Activated naive CD8-positive, alpha-beta T cell (primary cell): ENCODE measurements at regions not wholly inside any gene's neighbourhood (a gene's known extent, or its start where the extent isn't known, plus 50 kb on each side); places are given as distances from the start of the nearest gene placed in this dataset.

ENCODE experiments used
- H3K27ac Mint-ChIP-seq: one replicate; pipeline ENCODE4 v1.8.0; 2021; ENCODE audit warnings: mixed read lengths
- H3K27me3 Mint-ChIP-seq: one replicate; pipeline ENCODE4 v1.8.0; 2021; ENCODE audit warnings: mixed read lengths
- H3K36me3 Mint-ChIP-seq: one replicate; pipeline ENCODE4 v1.8.0; 2021; ENCODE audit warnings: mixed read lengths
- H3K4me1 Mint-ChIP-seq: one replicate; pipeline ENCODE4 v1.8.0; 2021; ENCODE audit warnings: low read depth, mixed read lengths
- H3K4me3 Mint-ChIP-seq: one replicate; pipeline ENCODE4 v1.8.0; 2021; ENCODE audit warnings: mild to moderate bottlenecking, mixed read lengths
- H3K9me3 Mint-ChIP-seq: one replicate; pipeline ENCODE4 v1.8.0; 2021; ENCODE audit warnings: low read depth, mixed read lengths

DNA sequence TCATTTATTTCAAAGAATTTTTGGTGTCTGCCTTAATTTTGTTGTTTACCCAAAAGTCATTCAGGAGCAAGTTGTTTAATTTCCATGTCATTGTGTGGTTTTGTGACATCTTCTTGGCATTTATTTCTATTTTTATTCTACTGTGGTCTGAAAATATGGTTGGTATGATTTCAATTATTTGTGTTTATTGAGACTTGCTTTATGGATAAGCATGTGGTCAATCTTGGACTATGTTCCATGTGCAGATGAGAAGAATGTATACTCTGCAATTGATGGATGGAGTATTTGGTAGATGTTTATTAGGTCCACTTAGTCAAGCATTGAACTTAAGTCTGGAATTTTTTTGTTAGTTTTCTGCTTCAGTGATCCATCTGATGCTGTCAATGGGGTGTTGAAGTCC lies 383.0 kb downstream of the PMP22 start:
- no peaks in the 10 kb centered on the region for H3K36me3 Mint-ChIP-seq
- no peak overlapping the region for H3K27ac Mint-ChIP-seq
- peaks cover 8% of the 10 kb centered on the region for H3K27me3 Mint-ChIP-seq
- peaks cover 8% of the 10 kb centered on the region for H3K9me3 Mint-ChIP-seq
- no peak overlapping the region for H3K4me3 Mint-ChIP-seq
- no peaks in the 10 kb centered on the region for H3K4me1 Mint-ChIP-seq

DNA sequence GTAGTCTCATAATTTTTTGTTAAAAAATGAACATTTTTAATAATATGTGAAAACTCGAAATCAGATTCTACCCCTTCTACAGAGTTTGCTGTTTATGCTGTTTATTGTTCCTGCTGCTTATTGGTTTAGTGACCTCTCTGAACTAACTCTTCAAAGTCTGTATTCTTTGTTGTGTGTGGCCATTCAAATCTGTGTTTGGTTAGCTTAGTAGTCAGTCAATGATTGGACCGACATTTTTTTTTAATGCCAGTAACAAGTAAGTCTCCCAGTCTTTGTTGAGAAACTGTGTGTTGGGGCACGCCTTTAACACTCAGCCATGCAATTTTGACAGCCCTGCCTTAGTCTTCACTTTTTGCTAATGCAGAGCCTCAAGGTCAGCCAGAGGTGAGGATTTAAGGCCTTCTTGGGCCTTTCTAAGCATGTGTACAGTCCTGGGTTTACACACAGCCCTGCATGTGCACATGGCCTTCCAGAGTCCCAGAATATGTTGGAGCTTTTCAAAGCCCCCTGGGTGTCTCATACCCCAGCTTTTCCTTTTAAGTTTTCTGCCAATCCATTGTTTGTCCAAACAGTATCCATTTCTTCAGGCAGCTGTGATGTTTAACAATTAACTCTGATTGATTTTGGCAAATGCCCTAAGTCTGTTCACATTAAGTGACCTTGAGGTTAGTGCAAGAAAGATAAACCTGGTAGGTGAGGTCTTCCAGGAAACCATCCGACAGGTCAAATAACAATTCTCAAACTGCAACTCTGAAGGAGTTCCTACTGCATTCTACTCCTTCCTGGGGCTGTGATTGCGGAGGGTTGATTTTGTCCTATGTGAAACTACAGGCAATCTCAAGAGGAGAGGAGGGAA lies 389.3 kb downstream of the PMP22 start:
- Mint-ChIP-seq H3K9me3 (no peaks in the 10 kb centered on the region), H3K36me3 (no peaks in the 10 kb centered on the region), H3K27ac (no peak overlapping the region), H3K4me3 (no peak overlapping the region), H3K4me1 (no peaks in the 10 kb centered on the region), H3K27me3 (no peaks in the 10 kb centered on the region)

DNA sequence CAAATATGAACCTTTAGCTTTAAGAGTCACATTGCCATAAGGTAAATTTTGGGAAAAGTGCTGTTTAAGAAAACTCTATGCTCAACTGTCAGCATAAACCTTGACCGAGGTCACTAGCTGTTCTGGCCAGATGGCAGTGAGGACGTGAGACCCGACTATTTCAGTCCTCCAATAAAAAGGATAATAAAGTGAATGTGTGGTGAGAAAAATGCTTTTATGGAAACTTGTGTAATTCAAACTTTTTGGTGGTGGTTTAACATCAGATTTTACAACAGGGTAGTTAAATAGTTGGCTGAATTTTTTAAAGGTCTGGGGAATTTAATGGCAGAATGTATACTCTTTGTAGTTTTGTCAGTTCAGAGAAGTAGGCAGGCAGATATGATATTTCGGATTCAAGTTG lies 391.1 kb downstream of the PMP22 start:
- Mint-ChIP-seq H3K27me3 (peaks cover 5% of the 10 kb centered on the region), H3K36me3 (no peaks in the 10 kb centered on the region), H3K27ac (no peak overlapping the region), H3K9me3 (no peaks in the 10 kb centered on the region), H3K4me1 (no peaks in the 10 kb centered on the region), H3K4me3 (no peak overlapping the region)

DNA sequence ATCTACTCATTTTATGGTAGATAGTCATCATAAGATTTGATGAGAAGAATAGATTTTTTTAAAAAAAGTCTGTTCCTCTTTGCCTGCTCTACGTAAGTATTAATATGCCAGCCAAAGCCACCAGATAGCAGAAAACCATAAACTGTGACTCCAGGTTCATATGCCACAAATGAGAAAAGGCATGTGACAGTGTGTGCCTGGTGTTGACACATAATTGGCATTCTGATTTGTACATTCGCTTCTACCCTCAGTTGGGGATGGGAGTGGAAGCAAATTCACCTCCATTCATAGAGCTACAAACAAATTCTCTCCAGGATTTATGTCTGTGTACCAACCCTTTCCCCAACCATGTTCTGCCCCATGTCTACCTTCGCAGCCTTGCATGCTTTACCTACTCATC lies 391.6 kb downstream of the PMP22 start:
- Mint-ChIP-seq H3K4me3 (no peak overlapping the region), H3K4me1 (no peaks in the 10 kb centered on the region), H3K27me3 (peaks cover 6% of the 10 kb centered on the region), H3K36me3 (no peaks in the 10 kb centered on the region), H3K9me3 (no peaks in the 10 kb centered on the region), H3K27ac (no peak overlapping the region)

DNA sequence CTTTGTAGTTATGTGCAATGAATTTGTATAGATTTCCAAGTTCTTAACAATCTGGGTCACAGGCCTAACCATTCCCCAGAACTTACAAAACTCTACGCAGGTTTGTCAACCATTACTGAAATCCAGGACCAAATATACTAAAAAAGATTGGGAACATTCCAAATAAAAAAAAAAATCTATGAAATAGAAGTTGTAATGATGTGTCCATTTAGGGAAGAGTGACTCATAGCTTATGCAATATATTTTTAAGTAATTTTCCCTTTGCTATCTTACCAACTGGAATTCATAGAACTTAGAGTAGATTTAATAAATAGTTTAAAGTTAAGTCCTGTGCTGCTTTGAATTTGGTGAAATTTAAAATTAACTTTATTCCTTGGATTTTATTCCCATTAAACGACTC lies 393.2 kb downstream of the PMP22 start:
- Mint-ChIP-seq H3K4me3 (no peak overlapping the region), H3K27me3 (peaks cover 9% of the 10 kb centered on the region), H3K4me1 (no peaks in the 10 kb centered on the region), H3K9me3 (no peaks in the 10 kb centered on the region), H3K36me3 (no peaks in the 10 kb centered on the region), H3K27ac (no peak overlapping the region)

DNA sequence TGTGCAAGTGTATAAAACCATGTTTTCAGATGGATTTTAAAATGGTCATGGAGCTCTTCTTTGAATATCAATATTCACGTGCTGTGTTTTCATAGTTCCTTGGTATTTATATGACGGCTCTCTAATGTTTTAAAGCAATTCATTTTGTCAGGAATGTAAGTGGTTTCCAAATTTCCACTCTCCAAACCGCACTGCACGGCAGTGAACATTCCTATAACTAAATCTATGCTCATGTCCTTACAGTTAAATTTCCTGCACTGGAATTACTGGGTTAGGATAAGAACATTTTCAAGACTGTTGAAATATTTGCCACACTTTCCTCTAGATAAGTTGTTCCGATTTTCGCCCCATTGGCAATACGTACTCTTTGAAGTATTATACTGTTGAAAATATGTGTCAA lies 398.9 kb downstream of the PMP22 start:
- no peaks in the 10 kb centered on the region for H3K9me3 Mint-ChIP-seq
- no peak overlapping the region for H3K4me3 Mint-ChIP-seq
- no peaks in the 10 kb centered on the region for H3K4me1 Mint-ChIP-seq
- H3K27ac Mint-ChIP-seq = no peak overlapping the region
- no peaks in the 10 kb centered on the region for H3K36me3 Mint-ChIP-seq
- H3K27me3 Mint-ChIP-seq = peaks cover 9% of the 10 kb centered on the region

DNA sequence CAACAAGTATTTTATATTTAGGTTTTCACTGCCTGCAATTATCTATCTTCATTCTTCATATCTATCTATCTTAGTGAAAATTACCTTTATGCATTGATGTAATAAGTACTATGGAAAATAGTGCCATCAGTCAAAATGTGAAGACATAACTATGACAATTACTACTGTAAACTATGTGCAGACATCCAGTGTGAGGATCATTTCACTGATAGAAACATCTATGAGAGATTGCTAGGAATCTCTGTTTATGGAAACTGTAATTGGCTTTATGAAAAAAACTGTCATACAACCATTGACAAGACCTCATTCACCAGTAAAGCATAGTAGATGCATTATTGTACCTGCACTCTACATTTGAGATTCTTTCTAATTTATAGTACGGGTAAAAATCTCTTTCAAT lies 401.0 kb downstream of the PMP22 start:
- H3K4me1 Mint-ChIP-seq = no peaks in the 10 kb centered on the region
- H3K4me3 Mint-ChIP-seq = no peak overlapping the region
- H3K9me3 Mint-ChIP-seq = no peaks in the 10 kb centered on the region
- H3K27me3 Mint-ChIP-seq = peaks cover 6% of the 10 kb centered on the region
- no peaks in the 10 kb centered on the region for H3K36me3 Mint-ChIP-seq
- H3K27ac Mint-ChIP-seq = no peak overlapping the region

DNA sequence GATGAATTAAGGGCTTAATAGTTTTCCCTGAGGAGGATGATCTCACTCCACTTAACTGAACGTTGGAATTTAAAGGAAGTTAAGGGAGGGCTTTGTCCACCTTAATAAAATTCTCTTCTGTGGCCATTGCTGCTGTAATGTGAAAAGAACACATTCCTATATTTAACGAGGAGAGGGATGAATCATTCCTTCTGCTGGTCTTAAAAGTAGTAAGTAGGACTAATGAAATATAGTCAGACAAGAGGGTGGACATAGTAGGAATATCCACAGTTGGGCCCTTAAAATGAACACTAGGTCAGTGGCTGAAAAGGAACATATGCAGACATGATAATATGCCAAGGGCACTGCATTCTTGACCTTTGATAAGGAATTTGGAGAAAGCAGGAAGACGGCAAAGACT lies 405.6 kb downstream of the PMP22 start:
- Mint-ChIP-seq H3K27me3 (peaks cover 3% of the 10 kb centered on the region), H3K9me3 (no peaks in the 10 kb centered on the region)

DNA sequence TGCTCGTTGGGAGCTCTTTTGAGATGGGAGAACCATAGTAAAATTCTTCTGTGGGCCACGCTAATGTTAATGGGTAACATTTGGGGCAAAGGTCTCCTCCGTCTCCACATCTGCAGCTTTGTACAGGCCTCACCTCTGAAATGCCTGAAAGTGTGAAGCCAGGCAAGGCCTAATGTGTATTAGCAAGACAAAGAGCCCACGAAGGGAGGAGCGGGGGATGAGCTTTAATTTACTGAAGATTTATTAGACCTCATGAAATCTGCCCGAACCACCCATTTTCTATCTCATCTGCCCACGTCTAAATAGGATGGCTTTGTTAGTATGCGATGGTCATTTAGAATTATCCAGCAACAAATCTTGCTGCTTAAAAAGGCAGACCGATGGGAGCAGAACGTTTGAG lies 408.9 kb downstream of the PMP22 start:
- Mint-ChIP-seq H3K36me3 (no peaks in the 10 kb centered on the region), H3K4me3 (no peak overlapping the region), H3K9me3 (no peaks in the 10 kb centered on the region), H3K4me1 (no peaks in the 10 kb centered on the region), H3K27me3 (peaks cover 4% of the 10 kb centered on the region), H3K27ac (no peak overlapping the region)

More for the DNA sequence above, 405.6 kb downstream of the PMP22 start:
- Mint-ChIP-seq H3K4me3 (no peak overlapping the region), H3K27ac (no peak overlapping the region), H3K36me3 (no peaks in the 10 kb centered on the region), H3K4me1 (no peaks in the 10 kb centered on the region)

DNA sequence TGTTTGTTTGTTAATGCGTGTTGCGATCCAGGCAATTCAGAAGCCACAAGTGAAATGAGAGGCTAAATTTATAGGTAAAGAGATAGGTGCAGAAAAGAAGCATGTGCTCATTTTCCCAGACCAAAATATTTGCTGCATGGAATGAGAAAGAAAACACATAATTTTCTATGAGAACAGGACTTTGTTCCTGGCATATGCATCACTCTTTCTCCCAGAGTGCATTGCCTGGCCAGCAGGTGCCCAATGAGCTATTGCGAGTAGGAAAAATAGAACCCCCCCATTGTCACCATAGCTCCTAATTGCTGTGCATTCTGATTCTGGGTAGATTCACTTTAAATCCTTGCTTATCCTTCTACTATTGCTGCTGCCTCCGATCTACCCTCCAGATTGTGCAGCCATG lies 410.4 kb downstream of the PMP22 start:
- no peak overlapping the region for H3K27ac Mint-ChIP-seq
- H3K27me3 Mint-ChIP-seq = peaks cover 8% of the 10 kb centered on the region
- H3K36me3 Mint-ChIP-seq = no peaks in the 10 kb centered on the region
- H3K4me3 Mint-ChIP-seq = no peak overlapping the region
- no peaks in the 10 kb centered on the region for H3K4me1 Mint-ChIP-seq
- no peaks in the 10 kb centered on the region for H3K9me3 Mint-ChIP-seq

DNA sequence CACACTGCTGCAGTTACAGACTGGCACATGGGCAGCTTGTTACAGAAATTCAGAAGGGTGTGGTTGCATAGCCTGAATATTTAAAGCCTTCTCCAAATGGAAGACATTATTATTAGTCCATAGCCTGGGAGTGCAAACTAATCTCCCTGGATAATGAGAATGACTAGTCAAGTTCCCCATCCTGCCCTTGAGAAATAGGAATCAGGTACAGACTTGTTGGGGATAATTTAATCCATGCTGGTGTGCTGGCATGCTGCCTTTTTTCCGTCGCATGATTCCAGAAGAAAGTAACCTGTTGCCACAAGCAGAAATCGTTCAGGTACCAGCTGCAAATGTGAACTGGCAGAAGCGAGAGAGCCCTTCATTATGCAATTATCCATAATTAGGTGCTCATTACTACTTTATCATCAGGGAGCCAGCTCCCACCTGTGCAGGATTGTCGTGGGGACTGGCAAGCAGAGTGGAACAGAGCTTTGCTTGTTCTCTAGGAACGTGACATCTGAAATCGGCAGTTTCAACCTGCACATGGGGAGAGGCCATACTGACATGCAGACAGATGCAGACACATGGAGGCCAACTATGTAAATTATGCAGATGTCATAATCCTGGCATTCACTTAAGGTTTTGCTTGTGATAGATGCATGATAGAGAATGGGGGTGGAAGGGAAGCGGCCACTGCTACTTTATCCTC lies 419.4 kb downstream of the PMP22 start:
- H3K36me3 Mint-ChIP-seq = no peaks in the 10 kb centered on the region
- no peak overlapping the region for H3K27ac Mint-ChIP-seq
- no peak overlapping the region for H3K4me3 Mint-ChIP-seq
- H3K9me3 Mint-ChIP-seq = no peaks in the 10 kb centered on the region
- peaks cover 17% of the 10 kb centered on the region for H3K27me3 Mint-ChIP-seq
- H3K4me1 Mint-ChIP-seq = no peaks in the 10 kb centered on the region

DNA sequence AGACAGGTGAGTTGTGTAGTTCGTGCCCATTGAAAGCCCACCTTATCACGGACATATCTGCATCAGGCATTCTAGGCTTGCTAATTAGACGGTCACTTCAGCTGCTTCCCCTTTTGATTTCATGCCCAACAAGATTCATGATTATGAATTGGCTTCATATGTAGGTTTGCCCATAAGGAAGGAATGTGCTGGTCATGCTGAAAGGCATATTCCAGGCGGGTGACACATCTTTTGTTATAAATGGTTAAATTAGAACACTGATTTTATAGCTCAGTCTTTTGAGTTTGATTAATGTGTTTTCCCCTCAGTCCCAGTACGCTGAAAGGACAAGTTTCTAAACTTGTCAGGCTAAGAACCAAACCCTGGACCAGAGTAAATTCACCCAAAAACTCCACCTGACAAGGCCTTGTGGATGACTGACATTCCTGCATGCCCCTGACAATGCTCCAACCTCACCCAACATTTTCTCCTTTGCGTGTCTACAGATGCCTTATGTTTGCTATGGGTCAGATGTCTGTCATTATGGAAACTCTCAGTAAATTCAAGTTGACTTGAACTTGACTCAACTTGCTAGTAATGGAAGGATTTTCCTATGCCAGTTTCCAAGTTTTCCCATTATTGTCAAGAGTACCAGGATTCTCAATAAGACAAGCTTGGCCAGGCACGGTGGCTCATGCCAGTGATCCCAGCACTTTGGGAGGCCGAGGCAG lies 421.9 kb downstream of the PMP22 start:
- Mint-ChIP-seq H3K4me1 (no peaks in the 10 kb centered on the region), H3K36me3 (no peaks in the 10 kb centered on the region), H3K27ac (no peak overlapping the region), H3K9me3 (no peaks in the 10 kb centered on the region), H3K27me3 (peaks cover 11% of the 10 kb centered on the region), H3K4me3 (no peak overlapping the region)

DNA sequence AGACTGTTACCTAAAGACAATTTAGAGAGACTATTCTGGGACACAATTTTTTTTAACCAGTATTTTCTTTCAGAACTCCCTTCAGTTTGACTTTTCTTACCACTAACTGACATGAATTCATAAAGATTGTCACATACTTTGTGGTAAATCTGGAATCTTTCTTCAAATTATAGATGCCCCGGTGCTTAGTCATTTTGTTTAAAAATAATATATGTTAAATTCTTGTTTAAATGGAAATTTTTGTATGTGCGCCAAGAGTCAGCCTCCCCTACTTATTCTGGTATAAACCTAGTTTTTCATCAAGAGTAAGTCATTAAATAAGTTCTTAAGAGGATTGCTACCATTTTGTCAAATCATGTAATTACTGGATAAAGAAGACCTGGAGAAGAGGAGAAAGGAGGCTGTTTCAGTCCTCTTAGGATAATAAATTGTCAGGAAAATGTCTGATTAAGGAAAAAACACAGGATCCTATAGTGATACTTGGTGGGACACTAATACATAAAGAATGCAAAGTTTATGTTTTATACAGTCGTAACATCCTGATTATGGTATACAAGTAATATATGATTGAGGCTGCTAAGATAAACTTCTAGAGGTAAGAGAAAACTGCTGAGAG lies 424.4 kb downstream of the PMP22 start:
- no peak overlapping the region for H3K27ac Mint-ChIP-seq
- H3K4me1 Mint-ChIP-seq = no peaks in the 10 kb centered on the region
- no peaks in the 10 kb centered on the region for H3K9me3 Mint-ChIP-seq
- H3K27me3 Mint-ChIP-seq = peaks cover 9% of the 10 kb centered on the region
- H3K4me3 Mint-ChIP-seq = no peak overlapping the region
- H3K36me3 Mint-ChIP-seq = no peaks in the 10 kb centered on the region

DNA sequence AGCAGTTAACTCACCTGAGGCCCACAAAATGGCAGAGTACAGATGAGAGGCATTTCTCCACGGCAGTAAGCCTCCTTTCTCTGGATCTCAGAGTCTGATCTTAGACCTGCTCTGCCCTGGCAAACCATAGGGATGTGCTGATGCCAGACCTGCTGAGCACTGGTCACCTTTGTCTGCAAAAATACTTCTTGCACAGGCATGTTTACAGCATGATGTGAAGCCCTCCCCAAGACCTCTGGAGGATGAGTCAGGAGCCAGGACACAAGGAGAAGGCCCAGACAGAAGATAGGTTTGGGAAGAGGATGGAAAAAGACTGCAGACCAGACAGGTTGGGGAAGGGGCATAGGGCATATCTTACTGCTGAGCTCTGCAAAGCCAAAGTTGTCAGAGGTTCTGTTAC lies 426.6 kb downstream of the PMP22 start:
- Mint-ChIP-seq H3K27me3 (peaks cover 3% of the 10 kb centered on the region), H3K4me3 (no peak overlapping the region), H3K9me3 (no peaks in the 10 kb centered on the region), H3K36me3 (no peaks in the 10 kb centered on the region), H3K27ac (no peak overlapping the region), H3K4me1 (peaks cover under 1% of the 10 kb centered on the region)

DNA sequence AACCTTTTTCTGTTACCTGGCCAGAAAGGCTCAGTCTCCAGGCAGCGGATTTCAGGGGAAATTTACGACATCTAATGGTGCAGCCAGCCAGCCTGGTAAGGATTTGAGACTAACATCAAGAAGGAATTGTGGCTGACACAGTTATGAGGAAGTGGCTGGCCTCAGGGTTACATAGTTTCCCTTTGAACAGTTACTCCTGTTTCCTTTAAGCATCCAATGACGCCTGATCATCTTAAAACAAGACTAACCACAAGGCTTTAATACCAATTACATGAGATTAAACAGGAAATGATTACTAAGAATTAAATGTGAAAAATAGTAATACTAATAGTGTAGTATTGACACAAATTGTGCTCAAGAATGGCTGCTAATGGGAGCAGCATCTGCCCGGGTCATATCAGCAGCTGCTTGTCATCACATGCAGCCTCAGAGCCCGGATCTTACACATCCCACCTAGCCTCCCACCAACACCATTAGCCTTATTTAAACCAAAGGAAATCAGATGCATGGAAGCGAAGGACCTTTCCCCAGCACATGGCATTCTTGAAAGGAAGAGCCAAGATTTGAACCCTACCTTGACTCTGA lies 431.8 kb downstream of the PMP22 start:
- Mint-ChIP-seq H3K9me3 (no peaks in the 10 kb centered on the region), H3K4me3 (no peak overlapping the region), H3K36me3 (no peaks in the 10 kb centered on the region), H3K27me3 (peaks cover 1% of the 10 kb centered on the region), H3K4me1 (peaks cover 10% of the 10 kb centered on the region), H3K27ac (no peak overlapping the region)
